ENCODE measurements at regions not wholly inside any gene's neighbourhood (a gene's known extent, or its start where the extent isn't known, plus 50 kb on each side); places are given as distances from the start of the nearest gene placed in this dataset.

- TF ChIP-seq GATA2 (IDR thresholded peaks at IDR 0.05; ENCODE audit: insufficient read depth, insufficient read length, low read depth, low read length) (no peak), CTCF (IDR thresholded peaks at IDR 0.05; ENCODE audit: extremely low read depth in 1 of 2, insufficient read depth in 1 of 2, low read depth in 1 of 2, low read length in 2 of 2) (no peak), POLR2A (IDR thresholded peaks at IDR 0.05; ENCODE audit: low read depth, low read length) (no peak), POLR2AphosphoS5 (IDR thresholded peaks at IDR 0.05; ENCODE audit: insufficient read depth, low read depth, low read length) (no peak), FOS (IDR thresholded peaks at IDR 0.05; ENCODE audit: borderline replicate concordance, insufficient read depth, low read length) (no peak), JUN (IDR thresholded peaks at IDR 0.05; ENCODE audit: borderline replicate concordance, insufficient read depth, insufficient read length, low read depth) (no peak), MAX (IDR thresholded peaks at IDR 0.05; ENCODE audit: insufficient read depth, insufficient read length) (no peak), EZH2 (IDR thresholded peaks at IDR 0.05; ENCODE audit: borderline replicate concordance, low read depth, low read length, severe bottlenecking) (no peak), MYC (IDR thresholded peaks at IDR 0.05; ENCODE audit: low read depth, low read length) (no peak)
Observed at GRCh38 chr12:18935371-18935965, 194.1 kb upstream of the PLEKHA5 start.
